ENCODE measurements at regions not wholly inside any gene's neighbourhood (a gene's known extent, or its start where the extent isn't known, plus 50 kb on each side); places are given as distances from the start of the nearest gene placed in this dataset.

- TF ChIP-seq, protein P1, sequence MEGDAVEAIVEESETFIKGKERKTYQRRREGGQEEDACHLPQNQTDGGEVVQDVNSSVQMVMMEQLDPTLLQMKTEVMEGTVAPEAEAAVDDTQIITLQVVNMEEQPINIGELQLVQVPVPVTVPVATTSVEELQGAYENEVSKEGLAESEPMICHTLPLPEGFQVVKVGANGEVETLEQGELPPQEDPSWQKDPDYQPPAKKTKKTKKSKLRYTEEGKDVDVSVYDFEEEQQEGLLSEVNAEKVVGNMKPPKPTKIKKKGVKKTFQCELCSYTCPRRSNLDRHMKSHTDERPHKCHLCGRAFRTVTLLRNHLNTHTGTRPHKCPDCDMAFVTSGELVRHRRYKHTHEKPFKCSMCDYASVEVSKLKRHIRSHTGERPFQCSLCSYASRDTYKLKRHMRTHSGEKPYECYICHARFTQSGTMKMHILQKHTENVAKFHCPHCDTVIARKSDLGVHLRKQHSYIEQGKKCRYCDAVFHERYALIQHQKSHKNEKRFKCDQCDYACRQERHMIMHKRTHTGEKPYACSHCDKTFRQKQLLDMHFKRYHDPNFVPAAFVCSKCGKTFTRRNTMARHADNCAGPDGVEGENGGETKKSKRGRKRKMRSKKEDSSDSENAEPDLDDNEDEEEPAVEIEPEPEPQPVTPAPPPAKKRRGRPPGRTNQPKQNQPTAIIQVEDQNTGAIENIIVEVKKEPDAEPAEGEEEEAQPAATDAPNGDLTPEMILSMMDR (conservative IDR thresholded peaks at IDR 0.05 in 1 of 2, IDR thresholded peaks at IDR 0.05 in 1 of 2; ENCODE audit: low read depth in 1 of 2, low read length in 2 of 2): peak; percentile 51 to 64
- TF ChIP-seq EZH2 (IDR thresholded peaks at IDR 0.05; ENCODE audit: low read length, missing control alignments): no peak
These were observed 82.1 kb downstream of the TNP1 start for GRCh38 chr2:216777637-216778273.

Data from fibroblast of lung (primary cell).